B cell (primary cell): ENCODE measurements at regions not wholly inside any gene's neighbourhood (a gene's known extent, or its start where the extent isn't known, plus 50 kb on each side); places are given as distances from the start of the nearest gene placed in this dataset.

Source experiments
- EZH2 ChIP-seq: IDR thresholded peaks from 2 replicates; pipeline ENCODE4 v1.6.1; 2012; ENCODE audit warnings: borderline replicate concordance, low read depth, mild to moderate bottlenecking, moderate library complexity, low read length; ENCODE audit not compliant: insufficient read depth, poor library complexity, severe bottlenecking
- TF ChIP-seq, protein P1 (sequence below): fragments of 200-600 bp; IDR thresholded peaks from one replicate; pipeline ENCODE4 v1.8.0; 2022; ENCODE audit warnings: antibody characterized with exemption, mild to moderate bottlenecking

GRCh38 chr7:113285411-113285810, 167.1 kb upstream of the SMIM30 start:
- TF ChIP-seq, protein P1, sequence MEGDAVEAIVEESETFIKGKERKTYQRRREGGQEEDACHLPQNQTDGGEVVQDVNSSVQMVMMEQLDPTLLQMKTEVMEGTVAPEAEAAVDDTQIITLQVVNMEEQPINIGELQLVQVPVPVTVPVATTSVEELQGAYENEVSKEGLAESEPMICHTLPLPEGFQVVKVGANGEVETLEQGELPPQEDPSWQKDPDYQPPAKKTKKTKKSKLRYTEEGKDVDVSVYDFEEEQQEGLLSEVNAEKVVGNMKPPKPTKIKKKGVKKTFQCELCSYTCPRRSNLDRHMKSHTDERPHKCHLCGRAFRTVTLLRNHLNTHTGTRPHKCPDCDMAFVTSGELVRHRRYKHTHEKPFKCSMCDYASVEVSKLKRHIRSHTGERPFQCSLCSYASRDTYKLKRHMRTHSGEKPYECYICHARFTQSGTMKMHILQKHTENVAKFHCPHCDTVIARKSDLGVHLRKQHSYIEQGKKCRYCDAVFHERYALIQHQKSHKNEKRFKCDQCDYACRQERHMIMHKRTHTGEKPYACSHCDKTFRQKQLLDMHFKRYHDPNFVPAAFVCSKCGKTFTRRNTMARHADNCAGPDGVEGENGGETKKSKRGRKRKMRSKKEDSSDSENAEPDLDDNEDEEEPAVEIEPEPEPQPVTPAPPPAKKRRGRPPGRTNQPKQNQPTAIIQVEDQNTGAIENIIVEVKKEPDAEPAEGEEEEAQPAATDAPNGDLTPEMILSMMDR: no peak
- no peak for TF ChIP-seq EZH2
